Endothelial cell of umbilical vein (primary cell): ENCODE measurements at regions not wholly inside any gene's neighbourhood (a gene's known extent, or its start where the extent isn't known, plus 50 kb on each side); places are given as distances from the start of the nearest gene placed in this dataset.

Source experiments
- BruUV-seq: library from RNA; stranded (reverse); fragments of 400-500 nt; replicated peaks from 2 replicates; lab custom pipeline; 2021; lab: Mats Ljungman, UMichigan
- CTCF ChIA-PET: fragments of 300-600, 350-600 bp; sonication (Branson Sonifier 250); formaldehyde crosslinking; loops from one replicate; lab custom pipeline; 2021; ENCODE audit warnings: antibody characterized with exemption, inconsistent platforms; lab: Charles Lee
- POLR2A ChIA-PET: fragments of 300-600, 350-600 bp; sonication (Branson Sonifier 250); formaldehyde crosslinking; loops from one replicate; lab custom pipeline; 2021; ENCODE audit warnings: antibody characterized with exemption, inconsistent platforms; lab: Charles Lee
- DNase-seq: peaks from one replicate; pipeline ENCODE4 v3.0.0-alpha.2; 2011; ENCODE audit warnings: low read depth, low spot score
- FAIRE-seq: peaks from 2 replicates; lab custom pipeline; 2011; peaks lifted over from hg19 to GRCh38; lab: Jason Lieb, UNC
- H2AFZ ChIP-seq: 2 replicates; pipeline ENCODE4 v1.6.0; 2012; ENCODE audit warnings: low read depth, low read length, control low read depth, inconsistent platforms
- H3K27ac ChIP-seq: 2 replicates; pipeline ENCODE4 v1.5.1; 2011; ENCODE audit warnings: low read depth, mild to moderate bottlenecking, control low read depth, low read length, moderate library complexity; ENCODE audit not compliant: insufficient read depth
- H3K27me3 ChIP-seq, 2 experiments: 2 replicates each; pipeline versions ENCODE4 v1.6.0 to v1.6.1; 2011; ENCODE audit warnings: low read length in 2 of 2, mixed read lengths in 1 of 2; ENCODE audit not compliant: control insufficient read depth in 2 of 2, insufficient read depth in 2 of 2
- H3K36me3 ChIP-seq, 2 experiments: 2 replicates in 1 of 2; 3 replicates in 1 of 2; pipeline ENCODE4 v1.5.1; 2011; ENCODE audit warnings: low read length in 2 of 2, mild to moderate bottlenecking in 1 of 2, moderate library complexity in 1 of 2; ENCODE audit not compliant: control insufficient read depth in 2 of 2, insufficient read depth in 2 of 2; ENCODE audit errors: extremely low read depth in 1 of 2
- H3K4me1 ChIP-seq: 3 replicates; pipeline ENCODE4 v1.5.1; 2011; ENCODE audit warnings: mild to moderate bottlenecking, low read length; ENCODE audit not compliant: control insufficient read depth, insufficient read depth; ENCODE audit errors: extremely low read depth
- H3K4me2 ChIP-seq: 2 replicates; pipeline ENCODE4 v1.6.1; 2011; ENCODE audit warnings: low read length, control low read depth, mixed read lengths; ENCODE audit not compliant: insufficient read depth
- H3K4me3 ChIP-seq, 3 experiments: fragments of 200-600 bp in 1 of 3; sonication (generic), shearing (Covaris generic) in 1 of 3; replicated peaks in 1 of 3; 2 replicates each; pipeline ENCODE4 v1.5.1; 2011 to 2016; ENCODE audit warnings: control low read depth in 3 of 3, low read length in 3 of 3, mild to moderate bottlenecking in 2 of 3, inconsistent platforms in 1 of 3, low read depth in 1 of 3, moderate library complexity in 1 of 3; ENCODE audit not compliant: insufficient read depth in 1 of 3
- H3K79me2 ChIP-seq: 2 replicates; pipeline ENCODE4 v1.6.0; 2012; ENCODE audit warnings: low read length, inconsistent platforms; ENCODE audit not compliant: control insufficient read depth, insufficient read depth
- H3K9ac ChIP-seq: replicated peaks from 2 replicates; pipeline ENCODE3; 2011; ENCODE audit warnings: low read length, control low read depth; ENCODE audit not compliant: insufficient read depth; ENCODE audit errors: extremely low read depth
- H3K9me1 ChIP-seq: replicated peaks from 3 replicates; pipeline ENCODE4 v1.6.0; 2011; ENCODE audit warnings: mild to moderate bottlenecking, low read length; ENCODE audit not compliant: control insufficient read depth, insufficient read depth; ENCODE audit errors: extremely low read depth
- H3K9me3 ChIP-seq: replicated peaks from 2 replicates; pipeline ENCODE4 v1.5.1; 2012; ENCODE audit warnings: low read length, inconsistent platforms; ENCODE audit not compliant: control insufficient read depth, insufficient read depth
- H4K20me1 ChIP-seq: replicated peaks from 2 replicates; pipeline ENCODE3; 2011; ENCODE audit warnings: mild to moderate bottlenecking, low read length; ENCODE audit not compliant: control insufficient read depth, insufficient read depth; ENCODE audit errors: extremely low read depth
- CTCF ChIP-seq, 2 donors: IDR thresholded peaks; 1 replicate in 1 of 2; 2 replicates in 1 of 2; pipeline ENCODE4 v1.5.1; 2011; ENCODE audit warnings: low read length in 2 of 2, mild to moderate bottlenecking in 2 of 2, moderate library complexity in 2 of 2, control low read depth in 1 of 2, inconsistent platforms in 1 of 2, low read depth in 1 of 2; ENCODE audit not compliant: insufficient read depth in 1 of 2; ENCODE audit errors: extremely low read depth in 1 of 2
- EZH2 ChIP-seq: IDR thresholded peaks from 2 replicates; pipeline ENCODE4 v1.6.1; 2012; ENCODE audit warnings: borderline replicate concordance, low read depth, mild to moderate bottlenecking, moderate library complexity, low read length, inconsistent platforms; ENCODE audit not compliant: severe bottlenecking
- GATA2 ChIP-seq: IDR thresholded peaks from 2 replicates; pipeline ENCODE4 v1.7.0; 2011; ENCODE audit warnings: low read depth, mild to moderate bottlenecking, moderate library complexity, mixed read lengths, low read length; ENCODE audit not compliant: insufficient read length, insufficient read depth
- JUN ChIP-seq: IDR thresholded peaks from 2 replicates; pipeline ENCODE4 v1.6.1; 2011; ENCODE audit warnings: borderline replicate concordance, low read depth; ENCODE audit not compliant: insufficient read length, insufficient read depth
- POLR2A ChIP-seq: IDR thresholded peaks from 2 replicates; pipeline ENCODE4 v1.6.1; 2012; ENCODE audit warnings: low read depth, mild to moderate bottlenecking, control low read depth, low read length
- POLR2AphosphoS5 ChIP-seq: IDR thresholded peaks from 2 replicates; pipeline ENCODE4 v1.6.1; 2012; ENCODE audit warnings: low read depth, mild to moderate bottlenecking, control low read depth, low read length, moderate library complexity; ENCODE audit not compliant: insufficient read depth
- dilution Hi-C: fragments of 300-500 bp; cut with MboI; formaldehyde crosslinking; loops from one replicate; pipeline ENCODE4 v1.15.0; 2019; ENCODE audit warnings: low sequenced_read_pairs; ENCODE audit not compliant: extremely low pct_ligation_motif_present
- intact Hi-C: fragments of 100-400 bp; cut with micrococcal nuclease; formaldehyde crosslinking; loops from one replicate; pipeline ENCODE4 v1.10.0; 2022

- intact Hi-C loops (no loop called here), dilution Hi-C loops (no loop called here)
- Histone ChIP-seq H3K79me2 (no peaks in the 10 kb centered on the region), H4K20me1 (no peaks in the 10 kb centered on the region), H3K4me1 (no peaks in the 10 kb centered on the region), H3K4me3 (no peak overlapping the region), H3K9ac (no peak overlapping the region), H3K9me3 (no peaks in the 10 kb centered on the region), H3K27ac (no peak overlapping the region), H2AFZ (no peak overlapping the region), H3K4me2 (no peak overlapping the region), H3K36me3 (no peaks in the 10 kb centered on the region), H3K27me3 (no peaks in the 10 kb centered on the region), H3K9me1 (no peaks in the 10 kb centered on the region)
- no peak for TF ChIP-seq POLR2A
- no peak for TF ChIP-seq JUN
- no peak for TF ChIP-seq POLR2AphosphoS5
- TF ChIP-seq GATA2, result no peak
- TF ChIP-seq EZH2, result no peak
- BruUV-seq, result no TSS peak
- ChIA-PET POLR2A (no interaction called here), CTCF (no interaction called here)
- no peak for DNase-seq
- no peak for FAIRE-seq
These were observed 78.2 kb upstream of the UXS1 start for GRCh38 chr2:106272216-106272807.

GRCh38 chr2:106270471-106270891 is 76.4 kb upstream of the UXS1 start:
- Histone ChIP-seq H3K9me3 (no peaks in the 10 kb centered on the region), H3K4me2 (no peak overlapping the region), H4K20me1 (no peaks in the 10 kb centered on the region), H3K9me1 (no peaks in the 10 kb centered on the region), H3K27ac (no peak overlapping the region), H3K79me2 (no peaks in the 10 kb centered on the region), H3K27me3 (no peaks in the 10 kb centered on the region), H3K4me3 (no peak overlapping the region), H3K36me3 (no peaks in the 10 kb centered on the region), H3K9ac (no peak overlapping the region), H2AFZ (peak overlapping the region; percentile 7), H3K4me1 (no peaks in the 10 kb centered on the region)
- FAIRE-seq (no peak), DNase-seq (no peak)
- no peak for TF ChIP-seq CTCF (IDR thresholded peaks at IDR 0.05; ENCODE audit: extremely low read depth in 1 of 2, insufficient read depth in 1 of 2, low read depth in 1 of 2, low read length in 2 of 2)
- intact Hi-C loops, result loop anchor here (1.0 kb wide), 1 partner anchor 9 kb away; no protein-coding TSS in a partner anchor
- POLR2A ChIA-PET, result no interaction called here
- dilution Hi-C loops, result no loop called here
- BruUV-seq, result no TSS peak
- CTCF ChIA-PET, result no interaction called here
